ENCODE measurements at regions not wholly inside any gene's neighbourhood (a gene's known extent, or its start where the extent isn't known, plus 50 kb on each side); places are given as distances from the start of the nearest gene placed in this dataset.

- H3K4me3 ChIP-seq (ENCODE audit: low read length), result no peak overlapping the region
- H2AFZ ChIP-seq (ENCODE audit: low read depth, low read length), result no peak overlapping the region
- H3K27ac ChIP-seq (ENCODE audit: low read length), result no peak overlapping the region
- no peaks in the 10 kb centered on the region for H3K79me2 ChIP-seq (replicated peaks; ENCODE audit: insufficient read depth, low read length)
- H3K36me3 ChIP-seq (ENCODE audit: insufficient read depth, low read length), result no peaks in the 10 kb centered on the region
- TF ChIP-seq EZH2 (IDR thresholded peaks at IDR 0.05; ENCODE audit: borderline replicate concordance, insufficient read depth, low read length, poor library complexity, severe bottlenecking) (no peak), TAF1 (IDR thresholded peaks at IDR 0.05; ENCODE audit: low read depth) (no peak)
- H3F3A ChIP-seq (ENCODE audit: insufficient read depth, low read length, poor library complexity, severe bottlenecking), result no peaks in the 10 kb centered on the region
- no peaks in the 10 kb centered on the region for H3K9me3 ChIP-seq (ENCODE audit: low read length)
- no peaks in the 10 kb centered on the region for H3K27me3 ChIP-seq (ENCODE audit: insufficient read depth, low read depth, low read length)
- no peaks in the 10 kb centered on the region for H3K9me2 ChIP-seq (ENCODE audit: insufficient read depth, low read length)
- H3K4me2 ChIP-seq (ENCODE audit: low read length), result no peak overlapping the region
- no peak overlapping the region for H3K9ac ChIP-seq (ENCODE audit: low read length)
- no peaks in the 10 kb centered on the region for H4K20me1 ChIP-seq (ENCODE audit: insufficient read depth)
Observed at GRCh38 chr12:90021795-90022440, 313.3 kb upstream of the ATP2B1 start.

- Histone ChIP-seq H3K79me2 (replicated peaks; ENCODE audit: insufficient read depth, low read length) (no peaks in the 10 kb centered on the region), H3K9me3 (ENCODE audit: low read length) (no peaks in the 10 kb centered on the region), H3K27me3 (ENCODE audit: insufficient read depth, low read depth, low read length) (no peaks in the 10 kb centered on the region), H3K36me3 (ENCODE audit: insufficient read depth, low read length) (no peaks in the 10 kb centered on the region), H3K9ac (ENCODE audit: low read length) (no peak overlapping the region), H3F3A (ENCODE audit: insufficient read depth, low read length, poor library complexity, severe bottlenecking) (no peaks in the 10 kb centered on the region), H2AFZ (ENCODE audit: low read depth, low read length) (no peak overlapping the region), H3K4me2 (ENCODE audit: low read length) (no peak overlapping the region), H3K4me3 (ENCODE audit: low read length) (no peak overlapping the region), H3K9me2 (ENCODE audit: insufficient read depth, low read length) (no peaks in the 10 kb centered on the region), H4K20me1 (ENCODE audit: insufficient read depth) (no peaks in the 10 kb centered on the region), H3K27ac (ENCODE audit: low read length) (no peak overlapping the region)
- TF ChIP-seq POLR2AphosphoS5 (IDR thresholded peaks at IDR 0.05), result no peak
- TF ChIP-seq TAF1 (IDR thresholded peaks at IDR 0.05; ENCODE audit: low read depth), result no peak
Observed at GRCh38 chr12:90020881-90021280, 312.2 kb upstream of the ATP2B1 start.

- Histone ChIP-seq H2AFZ (ENCODE audit: low read depth, low read length) (no peak overlapping the region), H3K79me2 (replicated peaks; ENCODE audit: insufficient read depth, low read length) (no peaks in the 10 kb centered on the region), H3K36me3 (ENCODE audit: insufficient read depth, low read length) (no peaks in the 10 kb centered on the region), H3K4me3 (ENCODE audit: low read length) (no peak overlapping the region), H4K20me1 (ENCODE audit: insufficient read depth) (no peaks in the 10 kb centered on the region), H3K9me2 (ENCODE audit: insufficient read depth, low read length) (no peaks in the 10 kb centered on the region), H3K27ac (ENCODE audit: low read length) (no peak overlapping the region), H3K9me3 (ENCODE audit: low read length) (no peaks in the 10 kb centered on the region), H3K27me3 (ENCODE audit: insufficient read depth, low read depth, low read length) (no peaks in the 10 kb centered on the region), H3K9ac (ENCODE audit: low read length) (no peak overlapping the region), H3F3A (ENCODE audit: insufficient read depth, low read length, poor library complexity, severe bottlenecking) (no peaks in the 10 kb centered on the region), H3K4me2 (ENCODE audit: low read length) (no peak overlapping the region)
- no peak for TF ChIP-seq RAD21 (conservative IDR thresholded peaks at IDR 0.05)
- TF ChIP-seq EZH2 (IDR thresholded peaks at IDR 0.05; ENCODE audit: borderline replicate concordance, insufficient read depth, low read length, poor library complexity, severe bottlenecking), result no peak
- TF ChIP-seq MXI1 (conservative IDR thresholded peaks at IDR 0.05; ENCODE audit: poor library complexity, severe bottlenecking), result no peak
- no peak for TF ChIP-seq POLR2AphosphoS5 (IDR thresholded peaks at IDR 0.05)
Observed at GRCh38 chr12:90020436-90020835, 311.8 kb upstream of the ATP2B1 start.

GRCh38 chr12:90020014-90020413 is 311.4 kb upstream of the ATP2B1 start:
- TF ChIP-seq MXI1 (conservative IDR thresholded peaks at IDR 0.05; ENCODE audit: poor library complexity, severe bottlenecking), result no peak
- TF ChIP-seq POLR2AphosphoS5 (IDR thresholded peaks at IDR 0.05), result no peak
- TF ChIP-seq REST (IDR thresholded peaks at IDR 0.05; ENCODE audit: borderline replicate concordance), result no peak
- TF ChIP-seq EZH2 (IDR thresholded peaks at IDR 0.05; ENCODE audit: borderline replicate concordance, insufficient read depth, low read length, poor library complexity, severe bottlenecking), result no peak
- no peak for TF ChIP-seq RAD21 (conservative IDR thresholded peaks at IDR 0.05)
- no peak for TF ChIP-seq CTCF (IDR thresholded peaks at IDR 0.05; ENCODE audit: poor library complexity, severe bottlenecking)
- no peak for TF ChIP-seq EP300 (conservative IDR thresholded peaks at IDR 0.05; ENCODE audit: poor library complexity, severe bottlenecking)
- no peak for TF ChIP-seq TAF1 (IDR thresholded peaks at IDR 0.05; ENCODE audit: low read depth)
- no peak for TF ChIP-seq SMC3 (conservative IDR thresholded peaks at IDR 0.05; ENCODE audit: poor library complexity)
- H3K4me2 ChIP-seq (ENCODE audit: low read length), result no peak overlapping the region
- H3K27me3 ChIP-seq (ENCODE audit: insufficient read depth, low read depth, low read length), result no peaks in the 10 kb centered on the region
- no peak overlapping the region for H2AFZ ChIP-seq (ENCODE audit: low read depth, low read length)
- H3K9ac ChIP-seq (ENCODE audit: low read length), result no peak overlapping the region
- H3K9me2 ChIP-seq (ENCODE audit: insufficient read depth, low read length), result no peaks in the 10 kb centered on the region
- H3F3A ChIP-seq (ENCODE audit: insufficient read depth, low read length, poor library complexity, severe bottlenecking), result no peaks in the 10 kb centered on the region
- H3K4me3 ChIP-seq (ENCODE audit: low read length), result no peak overlapping the region
- H3K79me2 ChIP-seq (replicated peaks; ENCODE audit: insufficient read depth, low read length), result no peaks in the 10 kb centered on the region
- no peaks in the 10 kb centered on the region for H3K36me3 ChIP-seq (ENCODE audit: insufficient read depth, low read length)
- no peak overlapping the region for H3K27ac ChIP-seq (ENCODE audit: low read length)
- no peaks in the 10 kb centered on the region for H4K20me1 ChIP-seq (ENCODE audit: insufficient read depth)
- H3K9me3 ChIP-seq (ENCODE audit: low read length), result no peaks in the 10 kb centered on the region

Measured in neural cell (in vitro differentiated cells).